Mesendoderm (in vitro differentiated cells): ENCODE measurements at regions not wholly inside any gene's neighbourhood (a gene's known extent, or its start where the extent isn't known, plus 50 kb on each side); places are given as distances from the start of the nearest gene placed in this dataset.

ENCODE experiments used
- DNase-seq: peaks from one replicate; pipeline ENCODE4 v3.0.0; 2013
- H2AK5ac ChIP-seq: 2 replicates; pipeline ENCODE4 v1.6.1; 2013; ENCODE audit warnings: low read length, inconsistent platforms
- H2BK120ac ChIP-seq: 2 replicates; pipeline ENCODE4 v1.6.1; 2013; ENCODE audit warnings: low read depth, mild to moderate bottlenecking, low read length, moderate library complexity, mixed read lengths
- H2BK15ac ChIP-seq: replicated peaks from 2 replicates; pipeline ENCODE4 v1.6.1; 2013; ENCODE audit warnings: low read depth, mild to moderate bottlenecking, moderate library complexity
- H2BK5ac ChIP-seq: 2 replicates; pipeline ENCODE4 v1.6.1; 2013; ENCODE audit warnings: low read length, inconsistent platforms
- H3K18ac ChIP-seq: 2 replicates; pipeline ENCODE4 v1.6.1; 2013; ENCODE audit warnings: mild to moderate bottlenecking, low read length, mixed read lengths
- H3K23ac ChIP-seq: one replicate; pipeline ENCODE4 v1.6.1; 2013; ENCODE audit warnings: low read length
- H3K27ac ChIP-seq: 2 replicates; pipeline ENCODE4 v1.5.1; 2013; ENCODE audit warnings: low read depth, mild to moderate bottlenecking, inconsistent platforms, low read length, moderate library complexity
- H3K27me3 ChIP-seq: 2 replicates; pipeline ENCODE4 v1.6.1; 2013; ENCODE audit warnings: low read length, control low read depth, mild to moderate bottlenecking, inconsistent platforms; ENCODE audit not compliant: insufficient read depth, poor library complexity
- H3K36me3 ChIP-seq: 2 replicates; pipeline ENCODE4 v1.6.1; 2013; ENCODE audit warnings: low read length, inconsistent platforms; ENCODE audit not compliant: control insufficient read depth, insufficient read depth
- H3K4ac ChIP-seq: one replicate; pipeline ENCODE4 v1.6.1; 2013; ENCODE audit warnings: low read depth, mild to moderate bottlenecking, low read length, moderate library complexity
- H3K4me1 ChIP-seq: 2 replicates; pipeline ENCODE4 v1.6.1; 2013; ENCODE audit warnings: low read depth, low read length, inconsistent platforms; ENCODE audit not compliant: control insufficient read depth
- H3K4me2 ChIP-seq: 2 replicates; pipeline ENCODE4 v1.6.1; 2013; ENCODE audit warnings: low read length
- H3K4me3 ChIP-seq: 2 replicates; pipeline ENCODE4 v1.5.1; 2013; ENCODE audit warnings: mild to moderate bottlenecking, low read length
- H3K56ac ChIP-seq: one replicate; pipeline ENCODE4 v1.6.1; 2013; ENCODE audit warnings: low read length
- H3K79me1 ChIP-seq: 2 replicates; pipeline ENCODE4 v1.6.1; 2013; ENCODE audit warnings: low read length, inconsistent platforms
- H3K79me2 ChIP-seq: 2 replicates; pipeline ENCODE4 v1.6.1; 2013; ENCODE audit warnings: mild to moderate bottlenecking, low read length; ENCODE audit not compliant: control insufficient read depth, insufficient read depth
- H3K9ac ChIP-seq: 2 replicates; pipeline ENCODE4 v1.6.1; 2013; ENCODE audit warnings: low read length, inconsistent platforms
- H4K5ac ChIP-seq: one replicate; pipeline ENCODE4 v1.6.1; 2013; ENCODE audit warnings: low read length
- H4K8ac ChIP-seq: one replicate; pipeline ENCODE4 v1.6.1; 2013; ENCODE audit warnings: low read depth, mild to moderate bottlenecking, control low read depth, low read length, moderate library complexity
- WGBS: extraction: QIAGEN DNeasy Blood & Tissue Kit; methylation state at CpG from one replicate; pipeline ENCODE4 v1.1.7; 2013; ENCODE audit warnings: low lambda C conversion rate, missing lambda C conversion rate; ENCODE audit not compliant: insufficient coverage; ENCODE audit errors: extremely low coverage; 5-methylcytosine and 5-hydroxymethylcytosine counted together

- H3K23ac ChIP-seq: no peak overlapping the region
- H4K5ac ChIP-seq: no peak overlapping the region
- no peaks in the 10 kb centered on the region for H3K79me1 ChIP-seq
- no peak overlapping the region for H3K9ac ChIP-seq
- no peak overlapping the region for H2BK5ac ChIP-seq
- H4K8ac ChIP-seq: no peak overlapping the region
- H3K27ac ChIP-seq: no peak overlapping the region
- H3K79me2 ChIP-seq: no peaks in the 10 kb centered on the region
- no peak overlapping the region for H3K18ac ChIP-seq
- no peak overlapping the region for H3K4ac ChIP-seq
- no CpG with 5 or more reads among the region's 7 CpGs for WGBS
- no peaks in the 10 kb centered on the region for H3K27me3 ChIP-seq
- H2BK15ac ChIP-seq: no peak overlapping the region
- H3K36me3 ChIP-seq: no peaks in the 10 kb centered on the region
- H3K4me1 ChIP-seq: no peaks in the 10 kb centered on the region
- no peak for DNase-seq
- H2BK120ac ChIP-seq: no peak overlapping the region
- no peak overlapping the region for H2AK5ac ChIP-seq
- no peak overlapping the region for H3K4me3 ChIP-seq
- H3K56ac ChIP-seq: no peak overlapping the region
- no peak overlapping the region for H3K4me2 ChIP-seq
These were observed 1144.3 kb downstream of the RAPGEF2 start for GRCh38 chr4:160247091-160247656.

DNA sequence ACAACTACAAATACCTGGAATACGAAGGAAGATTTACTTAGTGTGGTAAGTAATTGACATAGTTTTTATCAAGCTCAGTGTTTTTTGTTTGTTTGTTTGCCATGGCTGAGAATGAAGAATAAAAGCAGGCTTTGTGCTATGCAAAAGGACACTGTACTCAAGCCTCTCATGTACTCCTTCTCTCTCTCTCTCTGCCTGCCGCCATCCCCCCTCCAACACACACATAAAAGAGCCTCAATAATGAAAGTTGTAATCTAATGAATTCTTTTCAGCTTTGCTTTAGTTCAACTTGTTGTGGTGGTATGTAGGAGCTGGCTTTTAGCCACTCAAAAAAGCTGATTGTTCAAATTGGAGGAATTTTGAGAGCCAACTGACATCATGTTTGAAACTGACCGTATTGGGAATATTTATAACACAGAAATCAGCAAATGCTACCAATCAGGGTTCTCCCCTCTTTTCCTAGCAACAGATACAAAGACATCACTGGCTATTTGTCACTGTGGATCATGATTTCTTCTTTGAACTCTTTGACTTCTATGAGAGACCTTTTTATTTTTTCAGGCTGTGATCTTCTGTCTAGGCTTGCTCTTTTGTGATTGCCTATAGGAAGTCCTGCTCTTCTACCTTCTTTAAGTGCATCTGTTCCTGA is 1148.8 kb downstream of the RAPGEF2 start:
- Histone ChIP-seq H3K4me1 (no peaks in the 10 kb centered on the region), H4K8ac (no peak overlapping the region), H3K4me2 (no peak overlapping the region), H2BK15ac (no peak overlapping the region), H4K5ac (no peak overlapping the region), H3K27me3 (no peaks in the 10 kb centered on the region), H2BK120ac (no peak overlapping the region), H3K79me2 (no peaks in the 10 kb centered on the region), H2AK5ac (no peak overlapping the region), H3K36me3 (no peaks in the 10 kb centered on the region), H3K4ac (no peak overlapping the region), H3K56ac (no peak overlapping the region), H3K18ac (no peak overlapping the region), H3K27ac (no peak overlapping the region), H3K4me3 (no peak overlapping the region), H2BK5ac (no peak overlapping the region), H3K9ac (no peak overlapping the region), H3K23ac (no peak overlapping the region), H3K79me1 (no peaks in the 10 kb centered on the region)
- no peak for DNase-seq
- WGBS: no CpG with 5 or more reads among the region's 3 CpGs

DNA sequence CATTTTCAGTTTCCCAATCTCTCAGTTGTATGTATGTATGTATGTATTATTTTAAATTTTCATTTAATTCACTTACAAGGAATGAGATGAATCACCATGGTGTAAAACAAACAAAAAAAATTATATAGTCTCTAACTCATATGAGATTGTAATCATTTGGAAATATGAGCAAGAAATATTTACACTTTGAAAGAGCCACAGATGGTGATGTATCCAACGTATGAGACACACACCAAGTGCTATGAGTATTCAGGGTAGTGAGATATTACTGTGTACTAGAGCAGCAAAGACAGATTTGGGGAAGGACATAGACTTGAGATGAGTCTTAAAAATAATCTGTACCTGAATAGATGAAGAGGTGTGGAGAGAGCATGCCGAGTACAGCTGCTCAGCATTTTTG is 1154.4 kb downstream of the RAPGEF2 start:
- no peak overlapping the region for H2BK120ac ChIP-seq
- no peaks in the 10 kb centered on the region for H3K27me3 ChIP-seq
- no peaks in the 10 kb centered on the region for H3K36me3 ChIP-seq
- no peak for DNase-seq
- H3K4me2 ChIP-seq: no peak overlapping the region
- H3K4me1 ChIP-seq: no peaks in the 10 kb centered on the region
- H4K5ac ChIP-seq: no peak overlapping the region
- H2BK15ac ChIP-seq: no peak overlapping the region
- H2AK5ac ChIP-seq: no peak overlapping the region
- H2BK5ac ChIP-seq: no peak overlapping the region
- H3K4ac ChIP-seq: no peak overlapping the region
- H3K56ac ChIP-seq: no peak overlapping the region
- no CpG with 5 or more reads among the region's 2 CpGs for WGBS
- H3K9ac ChIP-seq: no peak overlapping the region
- H4K8ac ChIP-seq: no peak overlapping the region
- no peak overlapping the region for H3K4me3 ChIP-seq
- no peak overlapping the region for H3K27ac ChIP-seq
- H3K79me1 ChIP-seq: no peaks in the 10 kb centered on the region
- H3K18ac ChIP-seq: no peak overlapping the region
- no peaks in the 10 kb centered on the region for H3K79me2 ChIP-seq
- H3K23ac ChIP-seq: no peak overlapping the region

DNA sequence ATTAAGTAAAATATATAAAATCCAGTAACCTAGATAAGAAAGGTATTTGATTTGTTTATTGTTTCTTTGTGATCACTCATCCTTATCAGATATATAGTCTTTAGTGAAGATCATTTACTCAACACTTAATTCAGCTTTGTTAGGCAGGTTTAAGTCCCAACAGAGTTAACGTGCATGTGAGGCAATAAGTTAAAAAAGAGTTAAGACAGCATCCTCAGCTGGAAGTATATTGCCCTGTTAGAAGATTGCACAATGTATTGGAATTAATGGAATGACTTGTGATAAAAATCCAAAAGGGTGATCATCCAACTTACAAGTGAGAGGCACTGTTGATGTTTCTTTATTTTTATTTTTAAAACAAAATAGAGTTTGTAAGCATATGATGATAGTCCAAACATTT is 1162.1 kb downstream of the RAPGEF2 start:
- no peak overlapping the region for H2AK5ac ChIP-seq
- H2BK5ac ChIP-seq: no peak overlapping the region
- no peaks in the 10 kb centered on the region for H3K27me3 ChIP-seq
- H3K27ac ChIP-seq: no peak overlapping the region
- no peaks in the 10 kb centered on the region for H3K79me2 ChIP-seq
- H4K5ac ChIP-seq: no peak overlapping the region
- no peaks in the 10 kb centered on the region for H3K79me1 ChIP-seq
- no peak overlapping the region for H3K4me3 ChIP-seq
- H3K4ac ChIP-seq: no peak overlapping the region
- DNase-seq: no peak
- H3K23ac ChIP-seq: no peak overlapping the region
- H3K18ac ChIP-seq: no peak overlapping the region
- H3K36me3 ChIP-seq: no peaks in the 10 kb centered on the region
- H3K56ac ChIP-seq: no peak overlapping the region
- no peak overlapping the region for H4K8ac ChIP-seq
- H3K9ac ChIP-seq: no peak overlapping the region
- H2BK15ac ChIP-seq: no peak overlapping the region
- H3K4me1 ChIP-seq: no peaks in the 10 kb centered on the region
- H3K4me2 ChIP-seq: no peak overlapping the region
- no CpG with 5 or more reads among the region's 1 CpG for WGBS
- H2BK120ac ChIP-seq: no peak overlapping the region

GRCh38 chr4:160265836-160266235 is 1163.0 kb downstream of the RAPGEF2 start:
- Histone ChIP-seq H2BK15ac (no peak overlapping the region), H3K4ac (no peak overlapping the region), H3K4me3 (no peak overlapping the region), H3K36me3 (no peaks in the 10 kb centered on the region), H3K79me2 (no peaks in the 10 kb centered on the region), H3K18ac (no peak overlapping the region), H3K27me3 (no peaks in the 10 kb centered on the region), H3K9ac (no peak overlapping the region), H3K56ac (no peak overlapping the region), H2BK120ac (no peak overlapping the region), H3K4me2 (no peak overlapping the region), H3K79me1 (no peaks in the 10 kb centered on the region), H2AK5ac (no peak overlapping the region), H3K27ac (no peak overlapping the region), H2BK5ac (no peak overlapping the region), H3K4me1 (no peaks in the 10 kb centered on the region), H4K8ac (no peak overlapping the region), H3K23ac (no peak overlapping the region), H4K5ac (no peak overlapping the region)
- no CpG with 5 or more reads among the region's 2 CpGs for WGBS
- DNase-seq: no peak

- Histone ChIP-seq H3K4ac (no peak overlapping the region), H3K79me1 (no peaks in the 10 kb centered on the region), H4K8ac (no peak overlapping the region), H3K4me1 (no peaks in the 10 kb centered on the region), H4K5ac (no peak overlapping the region), H3K4me3 (no peak overlapping the region), H3K27ac (no peak overlapping the region), H3K56ac (no peak overlapping the region), H2BK120ac (no peak overlapping the region), H2BK5ac (no peak overlapping the region), H3K9ac (no peak overlapping the region), H3K4me2 (no peak overlapping the region), H3K23ac (no peak overlapping the region), H3K18ac (no peak overlapping the region), H3K27me3 (no peaks in the 10 kb centered on the region), H2BK15ac (no peak overlapping the region), H3K79me2 (no peaks in the 10 kb centered on the region), H2AK5ac (no peak overlapping the region), H3K36me3 (no peaks in the 10 kb centered on the region)
- no CpG with 5 or more reads among the region's 3 CpGs for WGBS
- DNase-seq: no peak
These were observed 1174.0 kb downstream of the RAPGEF2 start for GRCh38 chr4:160276785-160277325.
